OCI-LY7 (cell line): ENCODE measurements at regions not wholly inside any gene's neighbourhood (a gene's known extent, or its start where the extent isn't known, plus 50 kb on each side); places are given as distances from the start of the nearest gene placed in this dataset.

Experiments
- EZH2phosphoT487 ChIP-seq: fragments of 200-600 bp; sonication (generic); IDR thresholded peaks from 2 replicates; pipeline ENCODE4 v1.6.1; 2018; ENCODE audit warnings: low read depth, borderline replicate concordance, mild to moderate bottlenecking, mixed run types, antibody characterized with exemption, low read length, moderate library complexity, mixed read lengths
- TF ChIP-seq, protein P1 (sequence below): fragments of 200-600 bp; sonication (generic); conservative IDR thresholded peaks from 2 replicates; pipeline ENCODE4 v1.5.1; 2014; ENCODE audit warnings: mild to moderate bottlenecking, antibody characterized with exemption, low read length, moderate library complexity, mixed read lengths

DNA sequence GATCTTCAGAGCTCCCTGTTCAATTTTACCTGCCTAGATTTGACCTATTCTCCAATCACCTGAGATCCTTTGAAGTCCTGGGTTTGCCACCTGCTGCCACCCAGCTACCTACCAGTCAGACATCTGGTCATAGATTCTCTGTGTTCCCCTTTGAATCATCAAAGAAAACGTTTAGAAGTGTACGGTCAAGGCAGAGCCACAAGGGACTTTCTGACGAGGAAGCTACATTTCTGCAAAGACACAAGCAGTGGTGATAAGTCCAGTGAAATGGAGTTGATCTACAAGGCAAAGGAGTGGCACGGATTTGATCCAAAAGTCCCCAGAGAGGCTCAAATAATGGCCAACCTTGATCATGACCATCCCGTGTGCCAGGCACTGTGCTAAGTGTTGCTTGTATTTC is 549.9 kb downstream of the MIAT start:
- no peak for TF ChIP-seq EZH2phosphoT487
- TF ChIP-seq, protein P1, sequence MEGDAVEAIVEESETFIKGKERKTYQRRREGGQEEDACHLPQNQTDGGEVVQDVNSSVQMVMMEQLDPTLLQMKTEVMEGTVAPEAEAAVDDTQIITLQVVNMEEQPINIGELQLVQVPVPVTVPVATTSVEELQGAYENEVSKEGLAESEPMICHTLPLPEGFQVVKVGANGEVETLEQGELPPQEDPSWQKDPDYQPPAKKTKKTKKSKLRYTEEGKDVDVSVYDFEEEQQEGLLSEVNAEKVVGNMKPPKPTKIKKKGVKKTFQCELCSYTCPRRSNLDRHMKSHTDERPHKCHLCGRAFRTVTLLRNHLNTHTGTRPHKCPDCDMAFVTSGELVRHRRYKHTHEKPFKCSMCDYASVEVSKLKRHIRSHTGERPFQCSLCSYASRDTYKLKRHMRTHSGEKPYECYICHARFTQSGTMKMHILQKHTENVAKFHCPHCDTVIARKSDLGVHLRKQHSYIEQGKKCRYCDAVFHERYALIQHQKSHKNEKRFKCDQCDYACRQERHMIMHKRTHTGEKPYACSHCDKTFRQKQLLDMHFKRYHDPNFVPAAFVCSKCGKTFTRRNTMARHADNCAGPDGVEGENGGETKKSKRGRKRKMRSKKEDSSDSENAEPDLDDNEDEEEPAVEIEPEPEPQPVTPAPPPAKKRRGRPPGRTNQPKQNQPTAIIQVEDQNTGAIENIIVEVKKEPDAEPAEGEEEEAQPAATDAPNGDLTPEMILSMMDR = no peak
